Stimulated activated naive CD8-positive, alpha-beta T cell treated with anti-CD3 and anti-CD28 coated beads, Interleukin-15, Interleukin-2, amounts not matched to agents 100 U/mL and 50 U/mL, for 24 hours (primary cell): ENCODE measurements at regions not wholly inside any gene's neighbourhood (a gene's known extent, or its start where the extent isn't known, plus 50 kb on each side); places are given as distances from the start of the nearest gene placed in this dataset.
"Not testable (repeated sequence)": the region's sequence is repeated elsewhere in the genome, so short reads cannot be mapped to it uniquely, and the experiment has no call there.

Source experiments
- ATAC-seq: fragments of 150-1000 bp; cut with Tn5 transposase; one replicate; pipeline ENCODE4 v1.10.0; 2021
- DNase-seq: peaks from one replicate; pipeline ENCODE4 v3.0.0; 2021

DNA sequence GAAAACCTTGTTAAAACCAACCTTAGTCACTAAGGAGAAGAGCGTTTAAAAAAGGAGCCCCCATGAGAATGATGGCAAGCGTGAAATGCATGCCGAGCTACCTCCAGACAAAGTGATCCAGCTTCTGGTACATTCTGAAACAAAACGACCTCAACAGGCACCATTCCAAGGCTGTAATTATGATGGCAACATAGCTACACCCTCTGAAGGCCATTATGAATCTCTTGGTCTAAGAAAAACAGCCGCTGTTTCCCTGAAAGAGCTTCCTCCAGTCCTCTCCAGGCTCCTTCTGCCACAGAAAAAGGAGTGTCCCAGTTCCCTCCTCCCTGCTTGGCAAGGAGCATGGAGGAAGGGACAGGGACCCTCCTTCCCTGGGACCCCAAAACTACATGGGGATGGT, 50.0 kb upstream of the ABLIM1 start:
- DNase-seq (no peak), ATAC-seq (no peak)

DNA sequence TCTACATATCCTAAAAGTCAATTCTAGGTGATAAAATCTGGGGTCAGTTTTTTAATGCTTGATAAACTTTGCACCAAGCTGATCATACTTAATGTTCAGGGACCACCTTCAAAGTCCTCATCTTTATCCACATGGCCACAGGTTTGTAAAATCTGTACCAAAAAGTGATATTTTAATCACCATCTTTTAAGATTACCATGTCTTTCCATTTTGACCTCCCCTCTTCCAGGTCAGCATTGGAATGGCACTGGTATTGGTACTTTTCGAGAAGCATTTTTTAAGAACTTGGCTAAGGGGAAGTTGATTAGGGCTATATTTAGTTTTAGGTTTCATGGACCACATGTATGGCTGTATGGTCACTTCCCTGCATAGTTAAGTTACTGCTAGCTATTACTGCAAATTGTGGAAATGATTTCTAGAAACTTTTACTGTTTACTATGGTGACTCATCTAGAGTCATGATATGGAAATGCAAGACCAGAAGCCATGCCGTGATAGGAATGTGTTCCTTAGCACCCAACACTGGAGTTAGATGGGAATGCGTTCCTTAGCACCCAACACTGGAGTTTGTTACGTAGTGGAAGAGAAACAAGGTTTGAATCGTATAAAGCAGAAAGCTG, 50.8 kb upstream of the ABLIM1 start:
- DNase-seq (no peak), ATAC-seq (no peak)

DNA sequence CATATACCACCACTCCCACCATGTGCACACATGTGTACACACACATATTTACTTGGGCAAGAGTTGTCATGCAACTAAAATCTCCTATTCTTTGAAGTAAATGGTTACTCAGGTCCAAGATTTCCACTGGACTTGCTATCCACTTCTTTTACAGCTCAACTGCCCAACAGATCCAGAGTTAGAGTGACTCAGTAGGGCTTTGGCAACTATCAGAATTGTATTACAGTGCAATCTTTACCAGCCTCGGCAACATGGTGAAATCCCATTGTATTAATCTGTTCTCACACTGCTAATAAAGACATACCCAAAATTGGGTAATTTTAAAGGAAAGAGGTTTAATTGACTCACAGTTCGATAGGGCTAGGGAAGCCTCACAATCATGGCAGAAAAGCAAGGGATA, 51.9 kb upstream of the ABLIM1 start:
- ATAC-seq (no peak), DNase-seq (no peak)

- no peak for DNase-seq
- no peak for ATAC-seq
Measured at GRCh38 chr10:114711176-114711868, 53.2 kb upstream of the ABLIM1 start.

GRCh38 chr10:114711869-114712250, 53.8 kb upstream of the ABLIM1 start:
- ATAC-seq (no peak), DNase-seq (no peak)

DNA sequence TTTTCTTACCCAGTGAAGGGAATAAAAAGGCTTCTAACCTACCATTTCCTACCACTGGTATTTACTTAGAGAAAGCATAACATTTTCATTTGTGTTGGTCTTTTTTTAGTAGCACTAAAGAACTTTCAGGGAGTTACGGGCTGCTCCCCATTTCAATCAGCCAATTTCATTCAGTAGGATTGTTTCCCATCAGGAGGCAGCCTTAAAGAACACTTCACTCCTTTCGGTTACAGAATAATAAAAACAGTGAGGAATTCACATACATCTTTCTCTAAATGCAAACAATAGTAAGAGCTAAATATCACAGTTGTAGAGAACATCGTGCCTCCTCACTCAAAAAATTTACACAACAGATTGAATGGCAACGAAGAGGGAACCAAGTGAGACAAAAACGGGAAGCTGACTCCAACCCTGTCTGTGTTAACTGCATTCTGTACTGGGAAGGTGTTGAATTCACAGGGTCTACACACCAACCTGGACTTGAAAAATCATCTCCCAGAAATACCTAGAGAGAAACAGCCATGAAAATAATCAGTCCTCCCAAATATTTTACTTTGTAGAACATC, 55.5 kb upstream of the ABLIM1 start:
- DNase-seq: no peak
- no peak for ATAC-seq

DNA sequence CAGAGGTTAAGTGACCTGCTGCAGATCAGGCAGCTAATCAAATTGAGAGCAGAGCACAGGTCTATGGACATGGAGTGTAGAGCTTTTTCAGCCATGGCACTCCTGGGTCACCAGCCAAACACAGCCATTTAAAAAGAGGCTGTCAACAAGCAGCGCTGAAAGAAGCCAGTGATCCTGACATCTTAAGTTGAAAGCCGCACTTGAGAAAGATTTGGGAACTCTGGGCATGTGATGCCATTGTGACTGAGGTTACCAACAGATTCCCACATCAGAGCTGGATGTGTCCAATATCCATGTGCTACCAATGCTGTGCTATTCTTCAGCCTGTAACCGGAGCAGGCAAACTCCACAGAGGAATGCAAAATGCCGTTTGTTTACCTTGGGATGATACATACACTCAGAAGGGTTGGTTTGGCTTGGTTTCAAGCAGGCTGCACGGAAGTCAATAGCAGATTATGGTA, 56.2 kb upstream of the ABLIM1 start:
- ATAC-seq: no peak

GRCh38 chr10:114715171-114715670, 57.1 kb upstream of the ABLIM1 start:
- ATAC-seq (no peak), DNase-seq (no peak)

More for the DNA sequence above, 56.2 kb upstream of the ABLIM1 start:
- DNase-seq: no peak

GRCh38 chr10:114716811-114717404, 58.8 kb upstream of the ABLIM1 start:
- DNase-seq (no peak), ATAC-seq (no peak)

DNA sequence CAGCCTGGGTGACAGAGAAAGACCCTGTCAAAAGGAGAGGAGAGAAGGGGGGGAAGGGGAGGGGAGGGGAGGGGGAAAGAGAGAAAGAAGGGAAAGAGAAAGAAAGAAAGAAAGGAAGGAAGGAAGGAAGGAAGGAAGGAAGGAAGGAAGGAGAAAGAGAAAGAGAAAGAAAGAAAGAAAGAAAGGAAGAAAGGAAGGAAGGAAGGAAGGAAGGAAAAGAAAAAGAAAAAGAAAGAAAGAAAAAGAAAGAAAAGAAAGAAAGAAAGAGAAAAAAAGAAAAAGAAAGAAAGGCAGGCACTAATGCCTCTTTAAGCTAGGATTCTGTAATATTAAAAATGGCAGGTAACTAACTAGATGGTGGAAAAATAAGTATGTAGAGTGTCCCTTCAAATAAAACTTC, 59.8 kb upstream of the ABLIM1 start:
- DNase-seq, ATAC-seq: not testable (repeated sequence)

DNA sequence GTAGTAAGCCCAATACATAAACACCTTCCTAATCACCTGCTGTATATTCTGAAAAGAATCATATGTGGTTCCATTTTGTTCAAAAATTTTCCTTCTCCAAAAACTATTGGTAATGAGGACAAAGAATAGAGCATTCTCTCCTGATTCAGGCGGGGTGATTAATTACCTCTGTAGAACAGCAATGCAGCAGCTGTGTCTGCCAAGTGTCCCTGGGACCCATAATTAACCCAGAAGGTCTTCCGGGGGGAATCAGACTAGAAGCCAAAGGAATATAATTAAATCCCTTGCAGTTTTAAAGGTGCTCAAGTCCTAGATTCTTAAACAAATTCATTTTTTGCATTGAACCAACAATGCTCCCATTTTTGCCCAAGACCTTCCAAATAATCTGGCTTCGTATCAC, 60.3 kb upstream of the ABLIM1 start:
- DNase-seq (no peak), ATAC-seq (no peak)

DNA sequence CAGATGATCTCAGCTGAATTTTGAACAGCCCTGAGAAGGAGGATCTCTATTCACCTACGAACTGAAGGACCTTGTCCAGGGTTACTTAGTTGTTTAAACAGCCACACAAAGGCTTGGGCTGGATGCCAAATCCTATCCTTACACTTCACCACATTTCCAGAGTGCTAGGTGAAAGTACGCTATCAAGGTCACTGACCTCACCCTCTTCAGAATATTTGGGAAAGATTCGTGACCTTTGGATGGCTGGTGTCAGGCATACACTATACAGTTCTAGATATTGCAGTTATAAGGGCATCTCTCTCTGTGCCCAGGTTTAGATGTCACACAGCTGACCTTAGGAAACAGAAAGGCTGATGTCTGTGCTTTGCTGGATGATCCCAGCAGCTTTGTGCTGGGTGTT, 61.2 kb upstream of the ABLIM1 start:
- DNase-seq: no peak
- no peak for ATAC-seq

GRCh38 chr10:114720023-114720422, 61.9 kb upstream of the ABLIM1 start:
- DNase-seq, ATAC-seq: not testable (repeated sequence)

GRCh38 chr10:114720685-114721278, 62.7 kb upstream of the ABLIM1 start:
- DNase-seq (no peak), ATAC-seq (no peak)

DNA sequence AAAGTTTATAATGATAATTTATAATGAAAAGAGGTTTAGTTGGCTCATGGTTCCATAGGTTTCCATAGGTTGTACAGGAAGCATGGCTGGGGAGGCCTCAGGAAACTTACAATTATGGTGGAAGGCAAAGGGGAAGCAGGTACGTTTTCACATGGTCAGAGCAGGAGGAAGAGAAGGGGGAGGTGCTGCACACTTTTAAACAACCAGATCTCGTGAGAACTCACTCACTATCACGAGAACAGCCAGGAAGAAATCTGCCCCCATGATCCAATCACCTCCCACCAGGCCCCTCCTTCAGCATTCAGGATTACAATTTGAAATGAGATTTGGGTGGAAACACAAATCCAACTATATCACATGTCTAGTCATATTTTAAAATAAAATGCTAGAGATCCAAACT, 64.1 kb upstream of the ABLIM1 start:
- not testable (repeated sequence) for DNase-seq, ATAC-seq

DNA sequence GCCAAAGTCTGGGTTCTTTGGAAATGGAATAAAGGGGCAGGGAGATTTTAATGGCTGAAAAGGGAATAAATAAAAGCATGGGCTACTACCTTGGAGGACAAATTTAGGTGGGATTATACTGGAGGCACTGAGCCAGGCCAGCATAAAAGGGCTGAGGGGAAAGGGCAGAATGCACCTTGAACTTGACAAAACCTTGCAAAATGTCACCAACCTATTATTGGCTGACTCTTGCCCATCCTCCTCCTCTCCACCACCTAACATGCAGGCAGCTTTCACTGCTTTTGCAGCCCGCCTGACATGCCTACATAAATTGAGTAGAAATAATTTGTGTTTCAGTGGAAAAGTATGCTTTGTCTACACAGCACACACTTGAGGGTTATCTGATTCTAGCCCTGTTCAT, 65.3 kb upstream of the ABLIM1 start:
- no peak for DNase-seq
- no peak for ATAC-seq

DNA sequence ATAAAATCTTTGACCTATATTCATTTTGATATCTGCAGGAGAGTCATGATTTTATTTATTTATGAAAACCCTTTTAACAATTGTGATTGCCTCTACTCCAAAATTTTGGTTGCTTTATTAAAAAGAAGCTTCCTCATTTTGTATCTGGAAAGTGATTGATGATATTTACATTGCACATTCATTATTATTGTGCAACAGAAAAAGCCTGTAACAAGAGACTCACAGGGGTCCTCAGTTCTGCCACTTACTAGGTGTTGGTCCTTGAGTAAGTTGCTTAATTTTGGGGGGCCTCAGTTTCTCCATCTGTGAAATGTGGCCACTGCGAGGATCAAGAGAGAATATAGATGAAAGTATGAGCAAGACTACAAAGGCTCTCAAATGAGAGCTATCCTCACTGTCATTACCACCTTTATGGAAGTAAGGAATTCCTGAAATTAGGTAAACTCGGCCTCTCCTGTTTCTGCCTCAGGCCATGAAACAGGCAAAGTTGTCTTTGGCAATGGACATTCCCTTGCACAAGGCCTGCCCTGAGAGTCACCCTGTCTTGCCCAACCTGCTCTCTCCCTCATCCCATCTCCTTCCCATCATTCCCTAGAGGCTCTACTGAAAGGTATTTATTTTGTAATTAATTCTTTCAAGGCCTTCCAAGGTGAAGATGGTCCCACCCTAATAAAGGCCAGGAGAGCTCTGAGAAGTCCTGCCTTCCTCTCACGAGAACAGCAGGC, 66.1 kb upstream of the ABLIM1 start:
- ATAC-seq: no peak

GRCh38 chr10:114724716-114725106, 66.6 kb upstream of the ABLIM1 start:
- ATAC-seq: no peak
- no peak for DNase-seq

More for the DNA sequence above, 66.1 kb upstream of the ABLIM1 start:
- DNase-seq: no peak

DNA sequence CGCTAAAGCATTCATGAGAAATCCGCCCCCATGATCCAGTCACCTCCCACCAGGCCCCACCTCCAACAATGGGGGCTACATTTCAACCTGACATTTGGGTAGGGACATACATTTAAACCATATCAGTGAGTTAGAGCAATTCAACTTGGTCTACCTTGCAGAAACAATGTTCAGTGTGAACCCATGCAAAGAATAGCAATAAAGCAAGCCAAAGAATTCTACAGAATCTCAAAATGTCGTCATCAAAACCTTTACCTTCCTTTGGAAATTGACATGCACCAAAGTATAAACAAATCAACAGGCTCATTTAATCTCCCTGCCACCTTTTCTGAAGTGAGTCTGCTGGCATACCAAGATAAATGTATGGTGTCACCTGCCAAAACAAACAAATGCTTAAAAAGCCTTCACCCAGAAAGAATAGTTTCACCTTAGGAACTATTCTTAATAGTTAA, 68.8 kb upstream of the ABLIM1 start:
- ATAC-seq: no peak

GRCh38 chr10:114728325-114728724, 70.2 kb upstream of the ABLIM1 start:
- ATAC-seq: no peak
- no peak for DNase-seq

More for the DNA sequence above, 68.8 kb upstream of the ABLIM1 start:
- no peak for DNase-seq

DNA sequence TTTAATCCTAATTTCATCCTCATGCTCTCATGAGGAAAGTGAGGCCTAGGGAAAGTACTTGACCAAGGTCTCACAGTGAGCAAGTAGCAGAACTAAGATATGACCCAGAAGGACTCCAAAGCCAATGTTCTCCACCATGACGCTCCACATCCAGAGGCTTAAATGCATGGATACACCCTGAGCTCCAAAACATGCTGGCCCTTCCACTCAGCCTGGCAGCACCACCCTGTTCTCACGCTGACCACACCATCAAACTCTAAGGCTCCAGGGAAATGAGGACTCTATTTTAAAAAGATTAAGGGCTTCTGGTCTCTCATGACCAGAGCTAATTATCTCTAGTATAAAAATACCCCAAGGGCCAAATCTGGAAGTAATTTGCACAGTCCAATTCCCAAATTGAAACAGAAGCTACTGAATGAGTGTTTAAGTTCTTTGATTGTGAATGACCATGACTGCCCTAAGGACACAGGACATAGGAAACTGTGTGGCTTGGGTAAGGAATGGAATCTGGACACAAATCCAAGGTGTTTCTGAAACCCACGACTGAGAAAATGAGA, 71.1 kb upstream of the ABLIM1 start:
- ATAC-seq (no peak), DNase-seq (no peak)

DNA sequence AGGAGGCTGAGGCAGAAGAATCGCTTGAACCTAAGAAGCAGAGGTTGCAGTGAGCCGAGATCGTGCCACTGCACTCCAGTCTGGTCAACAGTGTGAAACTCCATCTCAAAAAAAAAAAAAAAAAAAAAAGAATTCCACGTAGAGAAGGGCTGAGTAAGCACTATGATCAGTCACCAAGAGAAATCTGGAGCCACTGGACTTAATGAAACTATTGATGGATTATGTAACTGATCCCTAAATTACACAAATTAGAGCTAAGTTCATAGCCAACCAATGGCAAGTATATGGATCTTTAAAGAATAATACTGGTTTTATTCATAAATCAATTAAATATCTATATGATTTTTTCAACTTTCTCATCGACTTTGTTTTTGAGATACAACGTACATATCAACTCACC, 72.2 kb upstream of the ABLIM1 start:
- ATAC-seq: no peak
- no peak for DNase-seq
